H9 (cell line): ENCODE measurements at regions not wholly inside any gene's neighbourhood (a gene's known extent, or its start where the extent isn't known, plus 50 kb on each side); places are given as distances from the start of the nearest gene placed in this dataset.

Source experiments
- DNase-seq: peaks from one replicate; pipeline ENCODE4 v3.0.0-alpha.2; 2017
- H2AFZ ChIP-seq: one replicate; pipeline ENCODE4 v1.6.1; 2013; ENCODE audit warnings: mild to moderate bottlenecking, low read length, control low read depth, moderate library complexity
- H2AK5ac ChIP-seq: 2 replicates; pipeline ENCODE4 v1.6.1; 2013; ENCODE audit warnings: low read length, control low read depth, mixed read lengths; ENCODE audit not compliant: insufficient read length
- H2BK120ac ChIP-seq: one replicate; pipeline ENCODE4 v1.6.1; 2013; ENCODE audit warnings: low read depth, mild to moderate bottlenecking, low read length, control low read depth, inconsistent platforms; ENCODE audit not compliant: poor library complexity, severe bottlenecking
- H2BK12ac ChIP-seq: 2 replicates; pipeline ENCODE4 v1.6.1; 2013; ENCODE audit warnings: low read length, control low read depth, mixed read lengths, low read depth; ENCODE audit not compliant: insufficient read length
- H2BK15ac ChIP-seq: 2 replicates; pipeline ENCODE4 v1.6.1; 2013; ENCODE audit warnings: low read depth, low read length, control low read depth
- H2BK20ac ChIP-seq: one replicate; pipeline ENCODE4 v1.6.1; 2013; ENCODE audit warnings: low read depth, mild to moderate bottlenecking, low read length, control low read depth, inconsistent platforms; ENCODE audit not compliant: poor library complexity, severe bottlenecking
- H2BK5ac ChIP-seq: 2 replicates; pipeline ENCODE4 v1.6.1; 2013; ENCODE audit warnings: low read length, control low read depth, mixed read lengths; ENCODE audit not compliant: insufficient read length
- H3K14ac ChIP-seq: 2 replicates; pipeline ENCODE4 v1.6.1; 2013; ENCODE audit warnings: low read length, control low read depth; ENCODE audit not compliant: insufficient read depth
- H3K18ac ChIP-seq: 2 replicates; pipeline ENCODE4 v1.6.1; 2013; ENCODE audit warnings: low read depth, mild to moderate bottlenecking, mixed read lengths, low read length, control low read depth; ENCODE audit not compliant: insufficient read length
- H3K23ac ChIP-seq: 2 replicates; pipeline ENCODE4 v1.6.1; 2013; ENCODE audit warnings: low read length, control low read depth, mixed read lengths, low read depth; ENCODE audit not compliant: insufficient read length
- H3K23me2 ChIP-seq: 2 replicates; pipeline ENCODE4 v1.6.1; 2013; ENCODE audit warnings: low read depth, mild to moderate bottlenecking, mixed read lengths, low read length, control low read depth; ENCODE audit not compliant: insufficient read length, poor library complexity, severe bottlenecking
- H3K27ac ChIP-seq: 2 replicates; pipeline ENCODE4 v1.5.1; 2013; ENCODE audit warnings: low read length, control low read depth, mixed read lengths, low read depth; ENCODE audit not compliant: insufficient read length
- H3K27me3 ChIP-seq: 2 replicates; pipeline ENCODE4 v1.6.1; 2013; ENCODE audit warnings: low read length, control low read depth, inconsistent platforms; ENCODE audit not compliant: insufficient read depth
- H3K4ac ChIP-seq: 2 replicates; pipeline ENCODE4 v1.6.1; 2013; ENCODE audit warnings: low read depth, mild to moderate bottlenecking, control low read depth, inconsistent platforms, low read length, moderate library complexity
- H3K4me1 ChIP-seq: 2 replicates; pipeline ENCODE4 v1.6.1; 2013; ENCODE audit warnings: low read length, control low read depth, inconsistent platforms; ENCODE audit not compliant: insufficient read depth
- H3K4me2 ChIP-seq: 2 replicates; pipeline ENCODE4 v1.6.1; 2013; ENCODE audit warnings: low read length, control low read depth, mixed read lengths; ENCODE audit not compliant: insufficient read length, insufficient read depth
- H3K56ac ChIP-seq: 2 replicates; pipeline ENCODE4 v1.6.1; 2013; ENCODE audit warnings: low read depth, mild to moderate bottlenecking, mixed read lengths, low read length, control low read depth; ENCODE audit not compliant: insufficient read length
- H3K79me1 ChIP-seq: 2 replicates; pipeline ENCODE4 v1.6.1; 2013; ENCODE audit warnings: low read depth, mild to moderate bottlenecking, moderate library complexity, low read length, control low read depth, inconsistent platforms; ENCODE audit not compliant: insufficient read depth, poor library complexity, severe bottlenecking
- H3K79me2 ChIP-seq: 2 replicates; pipeline ENCODE4 v1.6.1; 2013; ENCODE audit warnings: low read length, control low read depth, inconsistent platforms; ENCODE audit not compliant: insufficient read depth
- H3K9ac ChIP-seq: 2 replicates; pipeline ENCODE4 v1.6.1; 2013; ENCODE audit warnings: low read length, control low read depth, mixed read lengths; ENCODE audit not compliant: insufficient read length; ENCODE audit errors: extremely low read depth
- H3K9me3 ChIP-seq: one replicate; pipeline ENCODE4 v1.6.1; 2013; ENCODE audit warnings: low read depth, low read length, inconsistent platforms; ENCODE audit not compliant: control insufficient read depth
- H3T11ph ChIP-seq: one replicate; pipeline ENCODE4 v1.6.1; 2013; ENCODE audit warnings: mild to moderate bottlenecking, low read length, control low read depth, inconsistent platforms
- H4K20me1 ChIP-seq: one replicate; pipeline ENCODE4 v1.6.1; 2013; ENCODE audit not compliant: control insufficient read depth, insufficient read length, insufficient read depth
- H4K5ac ChIP-seq: 2 replicates; pipeline ENCODE4 v1.6.1; 2013; ENCODE audit warnings: low read depth, mild to moderate bottlenecking, mixed read lengths, low read length, control low read depth; ENCODE audit not compliant: insufficient read length
- H4K8ac ChIP-seq: replicated peaks from 2 replicates; pipeline ENCODE4 v1.6.1; 2013; ENCODE audit warnings: low read length, control low read depth, mixed read lengths, low read depth; ENCODE audit not compliant: insufficient read length
- H4K91ac ChIP-seq: 2 replicates; pipeline ENCODE4 v1.6.1; 2013; ENCODE audit warnings: low read depth, mild to moderate bottlenecking, moderate library complexity, mixed read lengths, low read length, control low read depth; ENCODE audit not compliant: insufficient read length
- H3K27ac Mint-ChIP-seq, 3 experiments: 2 replicates in 2 of 3; 3 replicates in 1 of 3; pipeline ENCODE4 v1.8.0; 2020 to 2021; ENCODE audit warnings: mixed read lengths in 3 of 3, mild to moderate bottlenecking in 1 of 3, moderate library complexity in 1 of 3
- H3K27me3 Mint-ChIP-seq: 2 replicates; pipeline ENCODE4 v1.8.0; 2021; ENCODE audit warnings: low read depth, mild to moderate bottlenecking, moderate library complexity, mixed read lengths
- H3K36me3 Mint-ChIP-seq, 3 experiments: 2 replicates in 2 of 3; 3 replicates in 1 of 3; pipeline ENCODE4 v1.8.0; 2020 to 2021; ENCODE audit warnings: low read depth in 3 of 3, mixed read lengths in 3 of 3; ENCODE audit not compliant: insufficient read depth in 1 of 3
- H3K4me1 Mint-ChIP-seq, 2 experiments: 2 replicates each; pipeline ENCODE4 v1.8.0; 2020; ENCODE audit warnings: mixed read lengths in 2 of 2
- H3K4me3 Mint-ChIP-seq, 2 experiments: 2 replicates in 1 of 2; 3 replicates in 1 of 2; pipeline ENCODE4 v1.8.0; 2020 to 2021; ENCODE audit warnings: mild to moderate bottlenecking in 2 of 2, mixed read lengths in 2 of 2, moderate library complexity in 1 of 2
- H3K9me3 Mint-ChIP-seq, 2 experiments: 2 replicates in 1 of 2; 3 replicates in 1 of 2; pipeline ENCODE4 v1.8.0; 2020; ENCODE audit warnings: mild to moderate bottlenecking in 2 of 2, mixed read lengths in 2 of 2, moderate library complexity in 1 of 2
- TF ChIP-seq, protein P1 (sequence below): fragments of 200-600 bp; sonication (generic); conservative IDR thresholded peaks from 3 replicates; pipeline ENCODE4 v1.8.0; 2021; ENCODE audit warnings: antibody characterized with exemption, mild to moderate bottlenecking

DNA sequence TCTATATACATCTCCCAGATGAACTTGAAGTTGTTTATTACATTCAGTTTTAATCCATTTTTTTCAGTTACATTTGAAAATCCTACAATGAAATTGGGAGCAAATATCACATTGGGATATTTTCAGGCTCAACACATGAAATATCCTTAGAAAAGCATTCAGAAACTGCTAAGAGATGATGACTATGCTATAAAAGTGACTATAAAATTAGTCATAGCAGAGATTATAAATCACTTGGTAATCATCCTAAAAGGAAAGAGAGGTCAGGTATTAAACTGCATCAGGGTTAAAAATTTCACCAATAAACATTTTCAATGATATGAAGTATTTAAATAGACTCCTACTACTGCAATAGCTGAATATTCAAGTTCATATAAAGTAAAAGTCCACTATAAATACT lies 987.7 kb downstream of the GRIK2 start:
- H3K27ac Mint-ChIP-seq, result no peak overlapping the region
- no peaks in the 10 kb centered on the region for H3K9me3 Mint-ChIP-seq
- H3K27ac ChIP-seq, result no peak overlapping the region
- H3K27me3 ChIP-seq, result no peaks in the 10 kb centered on the region
- no peak overlapping the region for H3K14ac ChIP-seq
- H3K4me3 Mint-ChIP-seq, result no peak overlapping the region
- no peak overlapping the region for H2BK20ac ChIP-seq
- no peak overlapping the region for H3K56ac ChIP-seq
- no peaks in the 10 kb centered on the region for H3K4me1 ChIP-seq
- no peak overlapping the region for H2BK120ac ChIP-seq
- no peaks in the 10 kb centered on the region for H3K9me3 ChIP-seq
- H3K18ac ChIP-seq, result no peak overlapping the region
- H3K79me2 ChIP-seq, result no peaks in the 10 kb centered on the region
- H3K9ac ChIP-seq, result no peak overlapping the region
- H3K79me1 ChIP-seq, result no peaks in the 10 kb centered on the region
- no peak for DNase-seq
- no peak overlapping the region for H2AFZ ChIP-seq
- no peak overlapping the region for H3T11ph ChIP-seq
- no peaks in the 10 kb centered on the region for H3K23me2 ChIP-seq
- H3K27me3 Mint-ChIP-seq, result no peaks in the 10 kb centered on the region
- H3K4ac ChIP-seq, result no peak overlapping the region
- H4K20me1 ChIP-seq, result no peaks in the 10 kb centered on the region
- no peak overlapping the region for H2BK15ac ChIP-seq
- no peak overlapping the region for H3K23ac ChIP-seq
- H4K8ac ChIP-seq, result no peak overlapping the region
- H3K36me3 Mint-ChIP-seq, result no peaks in the 10 kb centered on the region
- no peak overlapping the region for H4K5ac ChIP-seq
- no peaks in the 10 kb centered on the region for H3K4me1 Mint-ChIP-seq
- no peak overlapping the region for H3K4me2 ChIP-seq
- TF ChIP-seq, protein P1, sequence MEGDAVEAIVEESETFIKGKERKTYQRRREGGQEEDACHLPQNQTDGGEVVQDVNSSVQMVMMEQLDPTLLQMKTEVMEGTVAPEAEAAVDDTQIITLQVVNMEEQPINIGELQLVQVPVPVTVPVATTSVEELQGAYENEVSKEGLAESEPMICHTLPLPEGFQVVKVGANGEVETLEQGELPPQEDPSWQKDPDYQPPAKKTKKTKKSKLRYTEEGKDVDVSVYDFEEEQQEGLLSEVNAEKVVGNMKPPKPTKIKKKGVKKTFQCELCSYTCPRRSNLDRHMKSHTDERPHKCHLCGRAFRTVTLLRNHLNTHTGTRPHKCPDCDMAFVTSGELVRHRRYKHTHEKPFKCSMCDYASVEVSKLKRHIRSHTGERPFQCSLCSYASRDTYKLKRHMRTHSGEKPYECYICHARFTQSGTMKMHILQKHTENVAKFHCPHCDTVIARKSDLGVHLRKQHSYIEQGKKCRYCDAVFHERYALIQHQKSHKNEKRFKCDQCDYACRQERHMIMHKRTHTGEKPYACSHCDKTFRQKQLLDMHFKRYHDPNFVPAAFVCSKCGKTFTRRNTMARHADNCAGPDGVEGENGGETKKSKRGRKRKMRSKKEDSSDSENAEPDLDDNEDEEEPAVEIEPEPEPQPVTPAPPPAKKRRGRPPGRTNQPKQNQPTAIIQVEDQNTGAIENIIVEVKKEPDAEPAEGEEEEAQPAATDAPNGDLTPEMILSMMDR, result no peak
- no peak overlapping the region for H2BK5ac ChIP-seq
- no peak overlapping the region for H4K91ac ChIP-seq
- H2AK5ac ChIP-seq, result no peak overlapping the region
- no peak overlapping the region for H2BK12ac ChIP-seq
